GM10248 (cell line): ENCODE measurements at regions not wholly inside any gene's neighbourhood (a gene's known extent, or its start where the extent isn't known, plus 50 kb on each side); places are given as distances from the start of the nearest gene placed in this dataset.
"Not testable (repeated sequence)": the region's sequence is repeated elsewhere in the genome, so short reads cannot be mapped to it uniquely, and the experiment has no call there.

Experiments used
- CTCF ChIA-PET: fragments of 300-600 bp; sonication (Branson Sonifier 250); formaldehyde crosslinking; extraction: SDS; loops from one replicate; lab custom pipeline; 2021; ENCODE audit warnings: antibody characterized with exemption; lab: Yijun Ruan, JAX
- POLR2A ChIA-PET: fragments of 350-650 bp; sonication (Branson Sonifier 250); formaldehyde crosslinking; extraction: SDS; loops from one replicate; lab custom pipeline; 2020; ENCODE audit warnings: antibody characterized with exemption; lab: Yijun Ruan, JAX
- DNase-seq: peaks from one replicate; pipeline ENCODE4 v3.0.0; 2012; ENCODE audit errors: extremely low spot score
- TF ChIP-seq, protein P1 (sequence below): IDR thresholded peaks from 2 replicates; pipeline ENCODE4 v1.5.1; 2012; ENCODE audit warnings: mild to moderate bottlenecking, low read depth; ENCODE audit errors: extremely low read depth, missing control alignments, control extremely low read depth

GRCh38 chr9:124174433-124174832 lies 83.3 kb upstream of the NEK6 start:
- TF ChIP-seq, protein P1, sequence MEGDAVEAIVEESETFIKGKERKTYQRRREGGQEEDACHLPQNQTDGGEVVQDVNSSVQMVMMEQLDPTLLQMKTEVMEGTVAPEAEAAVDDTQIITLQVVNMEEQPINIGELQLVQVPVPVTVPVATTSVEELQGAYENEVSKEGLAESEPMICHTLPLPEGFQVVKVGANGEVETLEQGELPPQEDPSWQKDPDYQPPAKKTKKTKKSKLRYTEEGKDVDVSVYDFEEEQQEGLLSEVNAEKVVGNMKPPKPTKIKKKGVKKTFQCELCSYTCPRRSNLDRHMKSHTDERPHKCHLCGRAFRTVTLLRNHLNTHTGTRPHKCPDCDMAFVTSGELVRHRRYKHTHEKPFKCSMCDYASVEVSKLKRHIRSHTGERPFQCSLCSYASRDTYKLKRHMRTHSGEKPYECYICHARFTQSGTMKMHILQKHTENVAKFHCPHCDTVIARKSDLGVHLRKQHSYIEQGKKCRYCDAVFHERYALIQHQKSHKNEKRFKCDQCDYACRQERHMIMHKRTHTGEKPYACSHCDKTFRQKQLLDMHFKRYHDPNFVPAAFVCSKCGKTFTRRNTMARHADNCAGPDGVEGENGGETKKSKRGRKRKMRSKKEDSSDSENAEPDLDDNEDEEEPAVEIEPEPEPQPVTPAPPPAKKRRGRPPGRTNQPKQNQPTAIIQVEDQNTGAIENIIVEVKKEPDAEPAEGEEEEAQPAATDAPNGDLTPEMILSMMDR = no peak
- no peak for DNase-seq
- CTCF ChIA-PET = interaction anchor here (1.0 to 2.0 kb wide), 5 partner anchors 8 to 48 kb away, joined by 3 to 6 read pairs (median 3); no protein-coding TSS in a partner anchor
- POLR2A ChIA-PET = no interaction called here

DNA sequence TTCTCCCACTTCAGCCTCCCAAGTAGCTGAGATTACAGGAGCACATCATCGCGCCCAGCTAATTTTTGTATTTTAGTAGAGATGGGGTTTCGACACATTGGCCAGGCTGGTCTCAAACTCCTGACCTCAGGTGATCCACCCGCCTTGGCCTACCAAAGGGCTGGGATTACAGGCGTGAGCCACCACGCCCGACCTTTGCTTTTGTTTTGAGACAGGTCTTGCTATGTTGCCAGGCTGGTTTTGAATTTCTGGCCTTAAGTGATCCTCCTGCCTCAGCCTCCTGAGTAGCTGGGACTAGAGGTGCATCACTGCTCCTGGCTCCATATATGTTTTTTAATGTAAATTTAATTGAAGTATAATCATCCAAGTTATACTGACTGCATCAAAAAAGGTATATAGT lies 80.2 kb upstream of the NEK6 start:
- POLR2A ChIA-PET, DNase-seq: not testable (repeated sequence)
- CTCF ChIA-PET = interaction anchor here (1.4 kb wide), 1 partner anchor 9 kb away, joined by 3 read pairs; no protein-coding TSS in a partner anchor

- DNase-seq = no peak
- ChIA-PET CTCF (interaction anchor here (2.5 kb wide), 1 partner anchor 53 kb away, joined by 6 read pairs; no protein-coding TSS in a partner anchor), POLR2A (no interaction called here)
- TF ChIP-seq, protein P1 = no peak
These were observed 78.3 kb upstream of the NEK6 start for GRCh38 chr9:124179196-124180071.

DNA sequence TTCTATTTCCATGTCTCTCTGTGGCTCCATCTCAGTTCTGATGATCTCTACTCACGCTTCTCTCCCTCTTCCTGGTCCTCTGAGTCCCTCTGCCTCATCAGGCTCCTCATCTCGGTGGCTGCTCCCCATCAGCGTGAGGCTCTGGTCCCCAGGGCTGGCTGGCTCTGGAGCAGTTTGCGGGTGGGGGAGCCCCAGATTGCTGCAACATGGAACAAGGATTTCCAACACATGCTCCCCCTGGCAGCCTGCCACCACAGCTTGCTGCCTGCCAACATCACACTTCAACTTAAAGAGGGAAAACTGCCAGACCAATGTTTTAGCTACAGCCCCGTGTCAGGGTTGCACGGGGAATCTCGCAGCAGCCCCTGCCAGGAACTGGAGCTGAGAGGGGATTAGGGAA lies 77.2 kb upstream of the NEK6 start:
- ChIA-PET POLR2A (no interaction called here), CTCF (interaction anchor here (1.0 to 2.5 kb wide), 3 partner anchors 9 to 54 kb away, joined by 3 to 6 read pairs (median 3); no protein-coding TSS in a partner anchor)
- no peak for DNase-seq
- TF ChIP-seq, protein P1 = no peak

- ChIA-PET POLR2A (no interaction called here), CTCF (interaction anchor here (1.2 to 2.7 kb wide), 3 partner anchors 14 to 142 kb away, joined by 3 to 15 read pairs (median 4); no protein-coding TSS in a partner anchor)
- no peak for DNase-seq
- TF ChIP-seq, protein P1 = no peak
These were observed 75.0 kb upstream of the NEK6 start for GRCh38 chr9:124182741-124183140.

DNA sequence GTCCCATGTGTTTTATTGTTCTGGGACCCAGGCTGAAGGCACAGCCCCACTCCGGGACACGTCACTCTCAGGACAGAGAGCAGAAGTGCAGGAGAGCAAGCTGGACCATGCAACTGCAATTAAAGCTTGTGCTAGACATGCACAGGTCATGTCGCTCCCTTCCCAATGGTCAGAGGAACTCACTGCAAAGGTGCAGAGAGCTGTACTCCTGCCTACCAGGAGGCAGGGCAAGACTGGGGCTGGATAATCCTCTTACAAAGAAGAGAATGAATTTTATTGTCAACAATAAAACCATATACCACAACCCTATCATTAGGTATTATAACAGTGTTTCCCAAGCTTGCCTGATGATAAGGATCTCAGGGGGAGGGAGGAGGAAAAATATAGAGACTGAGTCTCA lies 74.0 kb upstream of the NEK6 start:
- DNase-seq = no peak
- CTCF ChIA-PET = interaction anchor here (1.2 to 2.7 kb wide), 4 partner anchors 13 to 143 kb away, joined by 3 to 15 read pairs (median 4); no protein-coding TSS in a partner anchor
- TF ChIP-seq, protein P1 = no peak
- POLR2A ChIA-PET = no interaction called here

- no peak for DNase-seq
- CTCF ChIA-PET = interaction anchor here (0.8 to 2.7 kb wide), 6 partner anchors 12 to 234 kb away, joined by 3 to 15 read pairs (median 4); no protein-coding TSS in a partner anchor
- POLR2A ChIA-PET = no interaction called here
These were observed 72.3 kb upstream of the NEK6 start for GRCh38 chr9:124185413-124185812.

More at GRCh38 chr9:124185413-124185812, 72.3 kb upstream of the NEK6 start:
- TF ChIP-seq, protein P1 = no peak
